GM10266 (cell line): ENCODE measurements at regions not wholly inside any gene's neighbourhood (a gene's known extent, or its start where the extent isn't known, plus 50 kb on each side); places are given as distances from the start of the nearest gene placed in this dataset.
"Not testable (repeated sequence)": the region's sequence is repeated elsewhere in the genome, so short reads cannot be mapped to it uniquely, and the experiment has no call there.

Experiments used
- DNase-seq: peaks from one replicate; pipeline ENCODE4 v3.0.0; 2012; ENCODE audit errors: extremely low spot score
- CTCF ChIP-seq: IDR thresholded peaks from 2 replicates; pipeline ENCODE4 v1.5.1; 2012; ENCODE audit warnings: mild to moderate bottlenecking, low read depth; ENCODE audit not compliant: control insufficient read depth, insufficient read depth; ENCODE audit errors: missing control alignments

DNA sequence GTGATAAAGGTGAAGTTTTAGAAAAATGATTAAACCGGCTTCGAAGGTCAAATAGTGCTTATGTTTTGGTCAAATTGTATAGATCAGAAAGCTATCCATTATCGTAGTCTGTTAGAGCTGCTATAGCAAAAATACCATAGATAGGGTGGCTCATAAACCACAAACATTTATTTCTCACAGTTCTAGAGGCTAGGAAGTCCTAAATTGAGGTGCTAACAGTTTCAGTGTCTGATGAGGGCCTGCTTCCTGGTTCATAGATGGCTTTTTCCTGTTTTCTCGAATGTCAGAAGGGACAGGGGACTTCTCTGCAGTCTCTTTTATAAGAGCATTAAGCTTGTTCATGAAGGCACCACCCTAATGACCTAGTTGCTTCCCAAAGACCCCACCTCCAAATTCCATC lies 186.6 kb upstream of the ERBB4 start:
- TF ChIP-seq CTCF, result no peak

DNA sequence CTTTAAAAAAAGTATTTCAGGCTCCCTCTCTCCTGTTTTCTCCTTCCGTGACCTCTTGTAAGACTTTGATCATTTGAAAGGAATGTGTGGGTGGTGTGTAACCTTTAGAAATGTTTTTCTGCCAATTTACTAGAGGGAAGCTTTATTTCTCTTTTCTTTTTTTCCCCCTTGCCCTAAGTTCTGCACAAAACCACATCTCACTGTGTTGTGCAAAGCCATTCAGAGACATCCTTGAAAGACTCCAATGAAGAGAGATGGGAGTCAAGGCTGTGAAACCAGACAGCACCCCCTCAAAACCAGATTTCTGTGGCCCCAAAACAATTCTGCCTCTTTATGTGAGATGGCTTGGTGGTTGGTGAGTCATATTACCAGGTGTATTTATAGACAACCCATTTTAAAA lies 184.6 kb upstream of the ERBB4 start:
- DNase-seq, result peak; percentile 54
- no peak for TF ChIP-seq CTCF

More for the DNA sequence above, 186.6 kb upstream of the ERBB4 start:
- no peak for DNase-seq

DNA sequence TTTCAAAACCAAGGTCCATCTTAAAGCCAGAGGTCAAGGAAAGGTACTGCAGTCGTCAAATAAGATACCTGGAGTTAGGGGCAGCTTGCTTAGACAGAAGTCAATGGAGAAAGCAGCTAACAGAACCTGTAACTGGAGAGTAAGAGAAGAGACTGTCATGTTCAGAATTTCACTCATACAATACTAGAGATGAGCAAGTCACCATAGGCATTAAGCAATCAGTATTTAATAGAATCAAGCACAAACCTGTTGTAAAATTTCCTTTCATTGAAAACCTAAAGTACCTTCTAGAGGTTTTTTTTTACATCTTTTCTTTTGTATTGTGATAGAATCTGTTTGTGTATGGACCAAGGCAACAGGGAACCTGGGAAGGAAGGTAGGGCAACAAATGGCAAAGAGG lies 183.4 kb upstream of the ERBB4 start:
- no peak for TF ChIP-seq CTCF
- no peak for DNase-seq

DNA sequence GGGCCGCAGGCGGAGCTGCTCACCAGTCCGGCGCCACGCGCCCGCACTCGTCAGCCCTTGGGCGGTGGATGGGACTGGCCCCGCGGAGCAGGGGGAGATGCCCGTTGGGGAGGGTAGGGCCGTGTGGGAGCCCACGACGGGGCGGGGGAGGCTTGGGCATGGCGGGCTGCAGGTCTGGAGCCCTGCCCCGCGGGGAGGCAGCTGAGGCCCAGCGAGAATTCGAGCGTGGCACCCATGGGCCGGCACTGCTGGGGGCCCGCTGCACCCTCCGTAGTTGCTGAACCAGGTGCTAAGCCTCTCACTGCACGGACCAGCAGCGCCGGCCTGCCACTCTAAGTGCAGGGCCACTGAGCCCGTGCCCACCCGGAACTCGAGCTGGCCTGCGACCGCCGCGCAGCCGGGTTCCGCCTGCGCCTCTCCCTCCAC lies 182.4 kb upstream of the ERBB4 start:
- no peak for DNase-seq
- no peak for TF ChIP-seq CTCF

DNA sequence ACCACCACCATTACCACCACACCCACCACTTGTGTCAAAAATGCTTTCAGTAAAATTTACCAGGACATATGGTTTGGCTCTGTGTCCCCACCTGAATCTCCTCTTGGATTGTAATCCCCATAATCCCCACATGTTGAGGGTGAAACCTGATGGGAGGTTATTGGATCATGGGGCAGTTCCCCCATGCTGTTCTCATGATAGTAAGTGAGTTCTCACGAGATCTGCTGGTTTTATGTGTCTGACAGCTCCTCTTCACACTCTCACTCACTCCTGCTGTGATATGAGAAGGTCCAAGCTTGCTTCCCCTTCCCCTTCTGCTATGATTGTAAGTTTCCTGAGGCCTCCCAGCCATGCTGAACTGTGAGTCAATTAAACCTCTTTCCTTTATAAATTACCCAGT lies 176.8 kb upstream of the ERBB4 start:
- not testable (repeated sequence) for DNase-seq

DNA sequence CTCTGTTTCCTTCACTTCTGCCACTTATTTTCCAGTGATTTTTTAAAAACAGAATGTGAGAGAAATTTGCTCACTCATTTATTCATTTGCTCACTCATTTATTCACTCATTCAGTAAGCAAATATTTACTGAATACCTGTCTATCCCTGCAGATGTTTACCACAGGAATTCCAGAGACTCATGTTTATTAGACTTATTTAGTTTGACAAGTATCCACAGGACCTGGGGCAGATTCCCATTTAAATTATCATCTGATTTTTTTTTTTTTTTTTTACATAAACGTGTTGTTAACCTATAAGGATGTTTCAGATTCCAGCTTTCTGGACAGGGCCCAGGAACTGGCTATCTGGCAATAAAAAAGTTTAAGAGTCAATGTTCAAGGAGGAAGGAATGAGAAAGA lies 175.1 kb upstream of the ERBB4 start:
- TF ChIP-seq CTCF, result no peak

DNA sequence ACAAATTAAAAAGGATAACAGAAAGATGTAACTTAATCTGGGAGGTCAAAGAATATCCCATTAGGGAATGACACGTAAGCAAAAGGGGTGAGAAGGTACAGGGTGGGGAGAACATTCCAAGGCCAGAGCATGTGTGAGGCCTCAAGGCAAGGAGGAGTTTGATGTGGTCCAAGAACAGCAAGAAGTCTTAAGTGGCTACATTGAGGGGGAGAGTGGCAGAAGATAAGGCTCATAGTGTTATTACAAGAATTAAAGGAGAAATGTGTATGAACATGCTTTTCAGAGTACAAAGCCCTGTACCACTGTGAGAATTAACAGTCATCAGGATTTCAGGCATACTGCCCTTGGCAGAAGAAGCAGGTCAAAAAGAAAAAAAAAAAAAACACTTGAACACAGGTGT lies 174.4 kb upstream of the ERBB4 start:
- no peak for TF ChIP-seq CTCF

More for the DNA sequence above, 175.1 kb upstream of the ERBB4 start:
- no peak for DNase-seq

DNA sequence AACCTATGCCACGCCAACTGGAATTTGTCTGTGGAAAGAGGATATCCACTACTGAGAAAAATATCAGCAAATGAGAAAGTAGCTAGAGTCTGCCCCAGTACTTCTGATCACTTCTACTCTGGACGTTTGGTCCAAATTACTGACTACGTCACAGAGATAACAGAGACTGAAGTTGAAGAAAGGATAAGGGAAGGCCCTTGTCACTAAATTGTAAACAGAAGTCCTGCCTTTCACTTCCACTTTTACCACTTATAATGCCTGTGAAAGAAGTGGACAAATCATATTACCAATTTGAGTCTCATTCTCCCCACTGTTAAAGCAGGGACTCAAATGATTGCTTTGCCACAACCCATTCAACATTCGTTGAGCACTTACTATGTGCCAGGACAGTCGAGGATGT lies 173.9 kb upstream of the ERBB4 start:
- DNase-seq, result no peak
- TF ChIP-seq CTCF, result no peak

More for the DNA sequence above, 174.4 kb upstream of the ERBB4 start:
- DNase-seq, result no peak
